Posterior cingulate gyrus (tissue), 11 donors: ENCODE measurements at regions not wholly inside any gene's neighbourhood (a gene's known extent, or its start where the extent isn't known, plus 50 kb on each side); places are given as distances from the start of the nearest gene placed in this dataset.
"Not testable (repeated sequence)": the region's sequence is repeated elsewhere in the genome, so short reads cannot be mapped to it uniquely, and the experiment has no call there.

ENCODE experiments used
- DNase-seq, 10 donors: peaks; one replicate each; pipeline versions ENCODE4 v3.0.0 to v3.0.0-alpha.2; 2020 to 2021; ENCODE audit warnings: mixed read lengths in 3 of 10
- intact Hi-C: fragments of 100-400 bp; cut with DNase I; formaldehyde crosslinking; loops from one replicate; pipeline ENCODE4 v1.15.1; 2023

DNA sequence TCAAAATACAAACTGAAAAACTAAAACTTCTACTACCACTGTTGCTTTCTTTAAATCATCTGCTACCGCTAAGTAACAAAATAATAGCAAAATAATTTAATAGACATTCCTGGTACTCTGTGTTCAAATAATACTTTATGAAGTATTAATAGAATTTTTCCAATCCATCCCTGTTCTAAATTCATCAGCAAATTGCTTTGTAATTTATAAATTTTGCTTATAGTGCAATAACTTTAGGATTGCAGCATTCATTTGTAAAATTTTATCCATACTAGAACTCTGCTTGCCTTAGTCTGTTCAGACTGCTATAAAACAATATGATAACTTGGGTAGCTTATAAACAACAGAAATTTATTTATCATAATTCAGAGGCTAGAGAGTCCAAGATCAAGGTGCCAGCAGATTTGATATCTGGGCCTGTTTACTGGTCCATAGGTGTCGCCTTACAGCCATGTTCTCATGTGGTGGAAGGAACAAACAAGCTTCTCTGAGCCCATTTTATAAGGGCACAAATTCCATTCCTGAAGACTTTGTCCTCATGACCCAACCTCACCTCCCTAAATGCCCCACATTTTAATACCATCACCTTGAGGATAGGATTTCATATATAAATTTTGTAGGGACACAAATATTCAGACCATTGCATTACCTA is 415.1 kb upstream of the MAP2 start:
- DNase-seq: no peak
- intact Hi-C loops: no loop called here

DNA sequence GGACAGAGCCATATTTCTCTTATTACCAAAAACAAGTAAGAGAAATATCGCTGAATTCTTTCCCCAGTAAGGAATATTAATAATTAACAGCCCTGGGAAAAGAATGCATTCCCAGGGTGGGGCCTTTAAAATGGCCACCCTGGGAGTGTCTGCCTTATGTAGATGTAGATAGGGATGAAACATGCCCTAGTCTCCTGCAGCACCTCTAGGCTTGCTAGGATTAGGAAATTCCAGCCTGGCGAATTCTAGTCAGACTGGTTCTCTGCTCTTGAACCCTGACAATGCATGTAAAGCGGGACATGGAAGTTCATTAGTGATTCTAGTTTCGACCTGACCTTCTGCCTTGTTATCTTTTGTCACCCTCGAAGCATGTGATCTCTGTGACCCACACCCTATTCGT is 405.2 kb upstream of the MAP2 start:
- intact Hi-C loops, DNase-seq: not testable (repeated sequence)

DNA sequence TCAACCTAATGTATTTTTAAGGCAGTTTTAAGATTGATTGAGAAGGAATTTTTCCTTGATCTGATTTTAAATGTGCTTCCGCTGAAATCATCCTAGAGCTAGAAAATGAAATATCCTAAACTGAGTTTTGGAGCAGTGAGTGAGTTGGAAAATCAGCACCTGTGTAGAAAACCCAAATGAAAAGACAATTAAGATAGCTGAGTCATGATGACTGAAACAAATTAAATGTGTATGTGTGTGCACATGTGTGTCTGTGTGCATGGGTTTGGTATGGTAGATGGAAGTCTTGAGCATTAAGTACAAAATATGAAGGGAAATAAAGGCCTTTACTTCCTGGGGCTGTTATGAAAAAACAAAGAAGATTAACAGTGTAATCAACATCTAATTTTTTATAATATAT is 394.6 kb upstream of the MAP2 start:
- intact Hi-C loops: no loop called here

DNA sequence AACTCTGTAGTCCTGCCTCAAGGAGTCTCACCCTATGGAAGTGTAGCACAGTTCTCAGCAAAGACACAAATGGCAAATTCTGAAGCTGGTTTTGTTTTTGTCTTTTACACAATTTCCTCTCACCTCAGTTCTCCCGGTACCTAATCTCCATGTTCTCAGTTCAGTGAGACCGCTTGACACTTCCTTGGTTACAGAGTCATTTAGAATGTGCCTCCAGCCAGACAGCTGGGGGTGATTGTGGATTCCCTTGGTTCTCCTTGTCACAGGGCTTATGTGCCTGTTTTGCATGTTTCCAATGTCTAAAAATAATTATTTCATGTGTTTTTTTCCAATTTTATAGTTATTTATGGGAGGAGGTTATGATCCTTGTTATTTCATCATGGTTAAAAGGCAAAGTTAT is 379.5 kb upstream of the MAP2 start:
- no peak for DNase-seq
- intact Hi-C loops: no loop called here

More for the DNA sequence above, 394.6 kb upstream of the MAP2 start:
- no peak for DNase-seq

DNA sequence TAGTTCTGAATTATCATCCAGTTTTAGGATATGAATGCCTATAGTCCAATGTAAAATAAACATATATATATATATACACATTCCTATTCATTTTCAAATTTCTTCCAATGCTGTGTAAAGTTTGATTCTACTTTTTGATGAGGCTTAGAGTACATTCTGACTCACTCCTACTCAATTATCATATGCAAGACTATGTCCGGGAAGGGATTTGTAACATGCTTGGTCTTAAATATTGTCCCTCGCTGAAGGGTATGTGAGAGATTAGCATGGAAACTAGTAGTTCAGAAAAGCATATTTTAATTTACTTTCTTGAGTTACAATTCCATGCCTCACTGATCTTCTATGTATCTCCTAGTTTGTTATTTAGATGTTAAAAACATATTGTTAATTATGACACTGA is 377.7 kb upstream of the MAP2 start:
- DNase-seq: no peak
- intact Hi-C loops: no loop called here

DNA sequence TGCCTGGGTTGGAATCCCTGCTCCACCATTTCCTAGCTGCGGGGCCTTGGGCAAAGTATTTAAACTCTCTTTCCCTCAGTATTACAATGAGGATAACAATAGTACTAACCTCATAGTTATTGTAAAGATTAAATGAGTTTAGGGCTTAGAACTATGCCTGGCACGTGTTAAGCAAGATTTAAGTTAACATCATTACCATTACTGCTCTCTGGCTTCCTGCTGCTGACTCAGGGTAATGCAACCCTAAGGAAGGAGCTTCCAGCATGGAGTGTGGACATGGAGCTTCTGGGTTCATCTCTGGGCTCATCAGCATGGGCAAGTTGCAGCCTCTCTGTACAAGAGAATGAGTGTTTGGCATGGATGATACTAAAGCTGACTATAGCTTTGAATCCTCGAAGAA is 374.2 kb upstream of the MAP2 start:
- intact Hi-C loops: no loop called here

DNA sequence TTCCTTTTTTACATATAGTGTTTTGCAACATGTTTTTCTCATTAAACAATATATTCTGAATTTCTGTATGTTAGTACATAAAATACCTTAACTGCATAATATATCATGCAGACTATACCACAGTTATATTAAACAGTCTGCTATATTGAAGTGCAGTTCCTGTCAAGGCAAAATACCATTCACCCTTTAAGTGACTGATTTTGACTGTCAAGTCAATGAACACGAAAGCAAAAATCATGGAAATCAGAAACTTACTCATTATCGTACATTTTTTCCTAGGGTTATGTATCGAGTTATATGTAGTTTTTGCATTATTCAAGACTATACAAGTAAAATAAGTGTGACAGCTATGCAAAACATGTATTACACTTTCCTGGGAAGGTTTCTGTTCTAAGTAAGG is 361.6 kb upstream of the MAP2 start:
- intact Hi-C loops: no loop called here
- no peak for DNase-seq

More for the DNA sequence above, 374.2 kb upstream of the MAP2 start:
- no peak for DNase-seq

DNA sequence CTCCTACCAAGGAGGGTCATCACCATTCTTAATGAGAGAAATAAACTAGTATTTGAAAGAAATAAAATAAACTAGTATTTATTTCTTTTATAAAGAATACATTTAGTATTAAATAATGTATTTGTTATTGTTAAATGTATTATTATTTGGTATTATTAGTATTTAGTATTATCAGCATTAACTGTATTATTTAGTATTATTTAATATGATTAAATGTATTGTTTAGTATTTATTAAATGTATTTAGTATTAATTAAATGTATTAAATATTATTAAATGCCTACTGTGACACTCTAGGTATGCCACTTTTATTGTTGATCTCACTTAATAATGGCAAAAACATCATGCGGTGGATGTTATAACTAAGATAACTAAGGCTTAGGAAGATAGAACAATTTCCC is 353.6 kb upstream of the MAP2 start:
- intact Hi-C loops: no loop called here
- DNase-seq: no peak

DNA sequence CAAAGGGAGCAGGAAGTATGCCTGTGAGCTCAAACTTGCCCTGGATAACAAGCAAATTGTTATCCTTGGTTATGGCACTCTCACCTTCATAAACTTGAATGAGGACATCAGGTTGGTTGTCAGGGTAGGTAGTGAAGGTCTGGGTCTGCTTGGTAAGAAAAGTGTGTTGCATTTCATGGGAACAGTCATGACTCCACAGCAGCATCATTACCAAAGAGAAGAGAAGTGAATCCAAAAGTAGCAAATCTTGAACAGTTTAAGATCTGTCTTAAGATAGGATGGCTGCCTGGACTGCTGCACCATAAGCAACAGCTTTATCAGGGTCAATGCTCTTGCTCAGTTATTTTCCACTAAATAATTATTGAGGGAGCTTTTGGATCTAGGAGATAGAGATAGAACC is 350.7 kb upstream of the MAP2 start:
- no peak for DNase-seq
- intact Hi-C loops: no loop called here

DNA sequence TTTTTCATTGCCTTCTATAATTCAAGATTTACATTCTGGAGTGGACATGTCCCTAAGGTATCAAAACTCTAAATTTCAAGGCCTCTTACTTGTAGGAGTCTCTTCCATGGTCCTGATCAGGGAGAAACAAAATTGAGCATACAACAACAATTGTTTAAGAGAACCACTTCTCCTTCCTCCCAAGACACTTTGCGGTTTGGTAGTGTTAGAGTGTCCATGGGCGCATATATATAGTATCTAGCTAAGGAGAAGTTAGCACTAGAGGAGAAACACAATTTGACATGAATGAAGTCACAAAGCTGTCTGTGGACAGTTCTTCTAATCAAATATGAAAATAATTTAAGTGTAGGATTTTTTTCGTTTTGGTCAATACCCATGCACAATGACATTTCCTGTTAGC is 349.1 kb upstream of the MAP2 start:
- no peak for DNase-seq
- intact Hi-C loops: no loop called here

DNA sequence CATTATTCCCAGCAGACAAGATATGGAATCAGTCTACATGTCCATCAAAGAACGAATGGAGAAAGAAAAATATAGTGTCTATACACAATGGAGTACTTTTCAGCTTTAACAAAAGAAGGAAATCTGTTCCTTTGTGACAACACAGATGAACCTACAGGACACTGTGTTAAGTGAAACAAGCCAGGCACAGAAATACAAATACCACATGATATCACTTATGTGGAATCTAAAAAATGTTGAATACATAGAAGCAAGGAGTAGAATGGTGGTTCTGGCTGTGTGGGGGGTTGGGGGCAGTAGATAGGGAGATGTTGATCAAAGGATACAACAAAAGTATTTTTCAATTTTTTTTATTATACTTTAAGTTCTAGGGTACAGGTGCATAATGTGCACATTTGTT is 347.7 kb upstream of the MAP2 start:
- DNase-seq: no peak
- intact Hi-C loops: no loop called here

DNA sequence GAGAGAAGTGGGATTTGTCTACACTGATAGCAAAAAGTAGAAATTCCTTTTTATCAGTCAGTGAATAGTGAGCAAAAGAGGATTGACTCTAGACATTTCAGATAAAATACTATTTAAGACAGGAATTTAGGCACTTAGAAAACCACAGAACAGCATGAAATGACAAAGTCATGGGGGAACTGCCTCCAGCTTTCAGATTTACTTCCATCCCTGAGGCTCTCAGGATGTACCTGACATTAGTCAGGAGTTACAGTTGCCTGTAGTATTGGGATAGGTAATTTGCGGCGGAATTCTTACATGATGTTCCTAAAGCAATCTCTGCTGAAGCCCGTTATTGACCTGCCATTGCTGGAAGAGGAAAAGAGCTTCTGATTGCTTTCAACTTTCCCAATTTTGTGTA is 337.1 kb upstream of the MAP2 start:
- intact Hi-C loops: no loop called here
- DNase-seq: no peak

DNA sequence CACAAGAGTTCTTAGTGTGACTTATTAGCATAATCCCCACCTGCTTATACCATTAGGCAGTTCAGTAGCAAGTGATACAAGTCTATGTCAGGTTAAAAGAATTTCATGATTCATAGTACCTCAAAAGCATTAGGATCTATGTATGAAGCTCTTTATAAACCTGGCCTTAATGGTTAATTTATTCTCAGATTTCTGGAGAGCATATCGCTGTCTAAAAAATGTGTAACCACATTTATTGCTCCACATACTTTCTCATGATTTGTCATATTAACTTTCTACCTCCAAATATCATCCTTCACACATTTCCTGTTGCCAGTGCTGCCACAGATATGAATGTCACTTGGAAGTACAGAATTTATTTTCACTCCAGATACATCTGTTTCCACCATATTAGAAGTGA is 332.8 kb upstream of the MAP2 start:
- DNase-seq: no peak
- intact Hi-C loops: no loop called here

DNA sequence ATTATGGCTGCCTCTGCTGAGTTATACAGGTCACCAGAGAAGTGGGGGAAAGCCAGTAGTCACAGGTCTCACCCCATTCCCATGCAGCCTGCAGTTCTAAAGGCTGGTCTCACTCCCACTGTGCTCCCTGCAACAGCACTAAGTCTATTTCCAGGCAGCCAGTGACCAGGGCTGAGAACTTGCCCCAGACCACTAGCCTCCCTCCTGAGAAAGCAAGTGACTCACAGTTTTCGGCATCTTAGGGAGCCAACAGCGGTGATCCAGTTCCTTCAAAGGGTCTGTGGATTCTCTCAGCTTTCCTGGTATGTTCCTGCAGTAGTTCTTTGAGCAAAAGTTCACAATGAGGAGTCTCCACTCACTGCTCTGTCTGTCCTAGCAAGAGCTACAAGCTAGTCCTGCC is 329.6 kb upstream of the MAP2 start:
- peak in 1 of 10 donors; percentile 20 for DNase-seq
- intact Hi-C loops: no loop called here

DNA sequence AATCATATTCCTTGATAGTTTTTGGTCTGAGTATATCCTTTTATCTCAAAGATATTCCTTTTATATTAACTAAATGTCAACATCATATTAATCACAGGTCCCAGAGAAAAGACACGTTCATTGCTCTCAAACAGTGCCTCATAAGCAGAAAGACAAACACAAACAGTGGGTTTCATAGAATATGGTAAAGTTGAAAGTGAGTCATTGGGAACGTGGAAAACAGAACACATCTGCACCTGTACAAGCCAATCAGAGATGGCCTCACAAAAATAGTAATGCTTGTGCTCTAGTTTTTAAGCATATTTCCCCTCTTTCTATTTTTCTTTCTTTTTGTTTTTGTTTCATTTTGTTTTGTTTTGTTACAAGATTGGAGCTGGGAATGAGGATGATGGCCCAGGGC is 328.4 kb upstream of the MAP2 start:
- DNase-seq: no peak
- intact Hi-C loops: no loop called here

DNA sequence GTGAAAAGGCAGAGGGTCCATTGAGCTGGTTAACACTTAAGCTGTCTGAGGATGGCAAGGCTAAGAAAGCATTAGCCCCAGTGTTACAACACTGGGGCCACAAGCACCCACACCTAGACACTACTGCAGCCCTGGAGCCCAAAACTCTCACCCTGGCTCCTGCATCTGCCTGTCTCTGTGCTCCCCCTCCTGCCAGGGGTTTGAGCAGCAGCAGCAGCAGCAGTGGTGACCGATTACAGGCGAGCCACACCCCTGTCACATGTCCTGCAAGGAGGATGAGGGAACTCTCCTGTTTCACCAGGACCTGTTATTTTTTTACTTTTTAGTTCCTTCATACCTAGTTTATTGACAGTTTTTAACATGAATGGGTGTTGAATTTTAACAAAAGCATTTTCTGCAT is 326.7 kb upstream of the MAP2 start:
- no peak for DNase-seq
- intact Hi-C loops: no loop called here

DNA sequence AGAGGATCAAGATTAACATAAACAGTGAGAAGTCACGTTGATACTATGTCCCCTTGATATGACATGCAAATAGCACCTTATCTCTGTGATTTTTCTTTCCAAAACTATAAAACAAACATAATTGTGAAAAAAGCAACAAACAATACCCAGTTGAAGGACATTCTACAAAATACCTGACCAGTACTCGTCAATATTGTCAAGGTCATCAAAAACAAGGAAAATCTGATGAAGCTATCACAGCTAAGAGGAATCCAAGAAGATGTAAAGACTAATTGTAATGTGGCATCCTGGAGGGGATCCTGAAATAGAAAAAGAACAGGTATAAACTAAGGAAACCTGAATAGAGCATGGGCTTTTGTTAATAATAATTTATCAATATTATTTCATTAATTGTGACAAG is 321.5 kb upstream of the MAP2 start:
- DNase-seq: no peak
- intact Hi-C loops: no loop called here

DNA sequence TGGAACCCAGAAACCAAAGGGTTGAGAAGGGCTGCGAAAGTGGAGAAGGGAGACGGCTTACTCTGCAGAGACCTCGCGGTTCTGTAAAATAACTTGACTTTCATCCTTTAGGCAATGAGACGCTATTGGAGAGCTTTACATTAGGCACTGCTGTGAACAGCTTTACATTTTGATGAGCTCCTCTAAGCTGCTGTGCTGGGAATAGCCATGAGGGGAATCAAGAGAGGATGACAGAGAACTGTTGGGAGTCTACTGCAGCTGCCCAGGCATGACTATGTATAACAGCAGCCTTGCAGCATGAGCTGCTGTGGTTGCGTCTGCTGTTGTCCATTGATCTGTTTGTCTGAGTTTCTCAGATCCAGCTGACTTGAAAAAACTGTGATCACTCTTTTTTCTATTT is 310.8 kb upstream of the MAP2 start:
- intact Hi-C loops: no loop called here
- DNase-seq: peak in 1 of 10 donors; percentile 21

DNA sequence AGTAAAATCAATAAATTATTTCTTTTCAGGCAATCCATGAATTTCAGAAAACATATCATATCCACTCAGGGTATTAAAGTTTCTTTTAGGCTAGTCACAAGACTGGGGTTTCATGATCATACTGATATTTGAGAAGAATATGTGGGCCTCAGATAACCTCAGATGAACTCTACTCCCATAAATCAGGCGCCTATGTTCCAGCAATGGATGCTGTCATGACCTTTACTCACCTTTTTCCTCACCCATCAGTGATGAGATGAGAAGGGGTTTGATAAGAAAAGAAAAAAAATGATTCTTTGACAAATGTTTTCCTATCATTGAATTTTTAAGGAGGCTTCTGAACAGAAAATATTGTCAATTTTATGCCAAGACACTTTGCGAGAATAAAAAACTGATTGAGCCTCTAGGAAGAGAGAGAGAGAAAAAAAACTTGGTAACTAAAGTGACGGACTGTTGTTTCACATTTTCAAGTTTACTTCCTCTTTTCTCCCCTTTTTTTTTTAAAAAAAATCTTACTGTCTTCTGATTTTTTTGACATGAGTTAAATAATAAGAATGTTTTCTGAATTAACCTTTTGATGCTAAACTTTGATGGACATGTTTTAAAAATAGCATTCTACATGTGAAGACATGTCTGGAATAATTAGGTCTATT is 309.1 kb upstream of the MAP2 start:
- DNase-seq: no peak
- intact Hi-C loops: no loop called here

DNA sequence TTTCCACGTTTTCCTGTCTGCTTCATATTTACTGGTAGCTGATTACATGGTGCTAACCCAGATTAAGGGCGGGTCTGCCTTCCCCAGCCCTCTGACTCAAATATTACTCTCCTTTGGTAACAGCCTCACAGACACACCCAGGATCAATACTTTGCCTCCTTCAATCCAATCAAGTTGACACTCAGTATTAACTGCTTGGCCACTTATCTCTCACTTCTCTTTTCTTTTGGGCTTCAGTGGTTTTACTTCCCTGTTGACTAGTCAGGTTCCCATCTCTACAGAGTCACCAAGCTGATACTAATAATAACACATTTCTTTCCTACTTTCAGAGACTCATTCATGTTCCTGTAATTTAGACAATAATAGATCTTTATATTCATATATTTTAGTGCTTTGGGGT is 302.2 kb upstream of the MAP2 start:
- no peak for DNase-seq
- intact Hi-C loops: no loop called here

DNA sequence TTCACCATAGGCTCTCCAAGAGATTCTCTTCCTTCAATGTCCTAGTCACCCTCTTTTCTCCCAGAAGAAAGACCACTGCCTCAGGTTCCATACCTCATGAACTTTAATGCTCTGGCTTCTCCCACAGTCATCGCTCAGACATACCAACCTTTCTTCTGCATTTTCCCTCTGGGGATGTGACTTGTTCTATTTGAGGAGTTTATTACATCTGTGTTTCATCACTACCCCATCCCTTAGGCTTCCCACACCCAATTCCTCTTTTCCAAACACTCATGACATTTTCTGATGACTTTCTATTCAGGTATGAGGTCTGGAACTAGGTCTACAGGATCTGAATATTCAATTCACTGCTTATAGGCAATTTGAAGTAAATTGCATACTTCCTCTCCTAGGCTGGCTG is 298.6 kb upstream of the MAP2 start:
- intact Hi-C loops: no loop called here
- no peak for DNase-seq

DNA sequence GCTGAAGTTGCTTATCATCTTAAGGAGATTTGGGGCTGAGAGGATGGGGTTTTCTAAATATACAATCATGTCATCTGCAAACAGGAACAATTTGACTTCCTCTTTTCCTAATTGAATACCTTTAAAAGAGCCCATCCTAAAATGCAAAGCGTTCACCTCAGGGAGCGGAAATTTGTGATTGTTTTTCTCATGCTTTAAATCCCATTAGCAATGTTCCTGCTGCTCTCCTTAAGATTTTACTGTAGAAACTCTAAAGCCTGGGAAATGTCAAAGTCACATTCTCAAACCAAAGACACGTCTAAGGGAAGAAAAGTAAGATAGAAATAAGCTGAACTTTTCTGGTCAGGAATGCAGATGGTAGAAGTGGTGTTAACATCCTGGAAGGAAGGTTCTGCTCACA is 285.8 kb upstream of the MAP2 start:
- intact Hi-C loops: no loop called here
- no peak for DNase-seq

DNA sequence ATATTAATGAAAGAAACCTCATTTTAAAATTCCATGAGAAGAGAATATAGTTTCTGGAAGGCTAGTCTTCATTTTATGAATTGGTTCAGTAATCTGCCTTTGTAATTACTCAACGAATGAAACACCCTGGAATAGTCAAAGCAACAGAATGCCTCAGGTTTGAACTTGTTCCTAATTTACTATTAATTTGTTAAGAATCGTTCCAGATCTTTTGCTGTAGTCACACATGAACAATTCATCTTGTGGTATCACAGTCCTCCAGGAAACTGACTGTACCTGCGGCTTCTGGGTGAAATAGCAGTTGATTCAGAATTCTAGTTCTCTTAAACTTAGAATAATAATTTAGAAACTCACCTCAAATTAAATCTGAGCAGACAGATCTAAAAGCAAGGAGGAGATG is 282.7 kb upstream of the MAP2 start:
- DNase-seq: no peak
- intact Hi-C loops: no loop called here
